ENCODE measurements at regions not wholly inside any gene's neighbourhood (a gene's known extent, or its start where the extent isn't known, plus 50 kb on each side); places are given as distances from the start of the nearest gene placed in this dataset.

DNA sequence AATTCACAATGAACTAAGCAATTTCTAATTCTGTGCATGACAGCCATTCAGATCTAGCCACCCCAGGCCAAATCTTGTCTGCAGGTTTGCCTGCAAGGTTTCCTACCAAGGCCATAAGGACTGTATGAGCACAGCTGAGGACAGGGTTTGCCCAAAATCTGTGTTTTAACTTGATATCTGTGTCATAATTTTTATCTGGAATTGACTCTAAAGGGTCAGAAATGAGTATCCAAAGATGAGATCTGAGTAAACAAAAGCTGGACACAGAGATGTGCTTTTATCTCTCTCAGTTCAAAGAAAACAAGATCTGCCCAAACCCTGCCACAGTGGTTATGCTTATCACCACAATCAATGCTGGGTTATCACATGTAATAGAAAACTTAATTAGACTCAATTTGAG is 154.6 kb upstream of the COL8A1 start:
- Histone ChIP-seq H3K36me3 (ENCODE audit: control insufficient read depth, insufficient read depth, low read length) (no peaks in the 10 kb centered on the region), H3K4me1 (ENCODE audit: control insufficient read depth, insufficient read depth, low read length) (no peaks in the 10 kb centered on the region), H3K9me3 (ENCODE audit: control insufficient read depth, insufficient read depth, low read length) (peaks cover 7% of the 10 kb centered on the region), H3K27ac (ENCODE audit: low read length) (no peak overlapping the region), H3K27me3 (ENCODE audit: control insufficient read depth, insufficient read depth, low read length) (no peaks in the 10 kb centered on the region), H3K4me3 (ENCODE audit: low read length) (no peak overlapping the region)
- H3K4me1 Mint-ChIP-seq, result no peaks in the 10 kb centered on the region
- H3K27ac Mint-ChIP-seq, result no peak overlapping the region
- ATAC-seq (no peak), DNase-seq (no peak)
- peaks cover 8% of the 10 kb centered on the region for H3K36me3 Mint-ChIP-seq
- H3K4me3 Mint-ChIP-seq, result no peak overlapping the region
- H3K9me3 Mint-ChIP-seq, result peaks cover 9 to 10% of the 10 kb centered on the region in 2 donors
- no peaks in the 10 kb centered on the region for H3K27me3 Mint-ChIP-seq (ENCODE audit: low read depth in 2 of 2)
- TF ChIP-seq, protein P1, sequence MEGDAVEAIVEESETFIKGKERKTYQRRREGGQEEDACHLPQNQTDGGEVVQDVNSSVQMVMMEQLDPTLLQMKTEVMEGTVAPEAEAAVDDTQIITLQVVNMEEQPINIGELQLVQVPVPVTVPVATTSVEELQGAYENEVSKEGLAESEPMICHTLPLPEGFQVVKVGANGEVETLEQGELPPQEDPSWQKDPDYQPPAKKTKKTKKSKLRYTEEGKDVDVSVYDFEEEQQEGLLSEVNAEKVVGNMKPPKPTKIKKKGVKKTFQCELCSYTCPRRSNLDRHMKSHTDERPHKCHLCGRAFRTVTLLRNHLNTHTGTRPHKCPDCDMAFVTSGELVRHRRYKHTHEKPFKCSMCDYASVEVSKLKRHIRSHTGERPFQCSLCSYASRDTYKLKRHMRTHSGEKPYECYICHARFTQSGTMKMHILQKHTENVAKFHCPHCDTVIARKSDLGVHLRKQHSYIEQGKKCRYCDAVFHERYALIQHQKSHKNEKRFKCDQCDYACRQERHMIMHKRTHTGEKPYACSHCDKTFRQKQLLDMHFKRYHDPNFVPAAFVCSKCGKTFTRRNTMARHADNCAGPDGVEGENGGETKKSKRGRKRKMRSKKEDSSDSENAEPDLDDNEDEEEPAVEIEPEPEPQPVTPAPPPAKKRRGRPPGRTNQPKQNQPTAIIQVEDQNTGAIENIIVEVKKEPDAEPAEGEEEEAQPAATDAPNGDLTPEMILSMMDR (IDR thresholded peaks at IDR 0.05), result no peak
- intact Hi-C loops (cut with micrococcal nuclease), result no loop called here

DNA sequence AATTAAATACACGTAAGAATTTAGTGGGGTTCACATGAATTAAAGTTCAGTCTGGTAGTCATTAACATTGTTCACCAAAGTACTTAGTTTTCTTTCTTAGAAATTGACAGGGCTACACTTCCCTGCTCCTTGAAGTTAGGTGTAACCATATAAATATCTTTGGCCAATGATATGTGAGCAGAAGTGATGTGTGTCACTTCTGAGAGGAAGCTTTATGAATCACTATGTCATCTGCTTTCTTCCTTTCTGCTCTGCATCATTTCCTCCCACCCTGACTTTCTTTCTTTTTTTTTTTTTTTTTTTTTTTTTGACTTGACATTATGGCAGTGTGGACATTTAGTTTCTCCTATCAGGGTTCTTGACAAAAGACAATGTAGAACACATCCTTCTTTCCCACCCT is 156.2 kb upstream of the COL8A1 start:
- H3K9me3 ChIP-seq (ENCODE audit: control insufficient read depth, insufficient read depth, low read length), result peaks cover 11% of the 10 kb centered on the region
- ATAC-seq (no peak), DNase-seq (no peak)
- Mint-ChIP-seq H3K27ac (no peak overlapping the region), H3K4me3 (no peak overlapping the region), H3K27me3 (ENCODE audit: low read depth in 2 of 2) (no peaks in the 10 kb centered on the region), H3K9me3 (peaks cover 0 to 3% of the 10 kb centered on the region in 2 donors), H3K4me1 (no peaks in the 10 kb centered on the region), H3K36me3 (no peaks in the 10 kb centered on the region)
- no peak overlapping the region for H3K27ac ChIP-seq (ENCODE audit: low read length)
- no peaks in the 10 kb centered on the region for H3K4me1 ChIP-seq (ENCODE audit: control insufficient read depth, insufficient read depth, low read length)
- WGBS (ENCODE audit: insufficient coverage), result 100% methylated on average over 1 of the region's 1 CpG
- H3K27me3 ChIP-seq (ENCODE audit: control insufficient read depth, insufficient read depth, low read length), result no peaks in the 10 kb centered on the region
- intact Hi-C loops (cut with micrococcal nuclease), result no loop called here
- no peak overlapping the region for H3K4me3 ChIP-seq (ENCODE audit: low read length)
- TF ChIP-seq, protein P1 (IDR thresholded peaks at IDR 0.05), result no peak
- no peaks in the 10 kb centered on the region for H3K36me3 ChIP-seq (ENCODE audit: control insufficient read depth, insufficient read depth, low read length)

DNA sequence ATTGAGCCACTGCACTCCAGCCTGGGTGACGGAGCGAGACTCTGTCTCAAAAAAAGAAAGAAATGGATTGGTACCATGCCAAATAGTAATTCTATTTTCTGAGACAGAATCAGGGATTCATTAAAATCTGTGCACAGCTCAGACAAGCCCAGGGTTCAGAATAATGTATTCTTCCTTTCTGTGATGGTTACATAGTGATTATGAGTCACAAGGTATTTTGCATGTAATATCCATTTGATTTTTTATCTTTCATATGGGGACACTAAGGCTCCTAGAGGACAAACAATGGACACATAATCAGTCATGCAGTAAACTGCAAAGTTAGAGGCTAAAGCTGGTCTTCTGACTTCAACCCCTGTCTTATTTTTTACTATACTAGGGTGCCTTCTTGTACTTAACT is 156.8 kb upstream of the COL8A1 start:
- no peaks in the 10 kb centered on the region for H3K4me1 Mint-ChIP-seq
- H3K9me3 Mint-ChIP-seq, result peaks cover 0 to 4% of the 10 kb centered on the region in 2 donors
- Histone ChIP-seq H3K36me3 (ENCODE audit: control insufficient read depth, insufficient read depth, low read length) (no peaks in the 10 kb centered on the region), H3K4me1 (ENCODE audit: control insufficient read depth, insufficient read depth, low read length) (no peaks in the 10 kb centered on the region), H3K27me3 (ENCODE audit: control insufficient read depth, insufficient read depth, low read length) (no peaks in the 10 kb centered on the region), H3K27ac (ENCODE audit: low read length) (no peak overlapping the region), H3K4me3 (ENCODE audit: low read length) (no peak overlapping the region), H3K9me3 (ENCODE audit: control insufficient read depth, insufficient read depth, low read length) (peaks cover 7% of the 10 kb centered on the region)
- TF ChIP-seq, protein P1 (IDR thresholded peaks at IDR 0.05), result no peak
- ATAC-seq, result no peak
- no peak overlapping the region for H3K4me3 Mint-ChIP-seq
- intact Hi-C loops (cut with micrococcal nuclease), result no loop called here
- 92% methylated on average over 2 of the region's 2 CpGs for WGBS (ENCODE audit: insufficient coverage)
- DNase-seq, result no peak
- H3K27ac Mint-ChIP-seq, result no peak overlapping the region
- H3K36me3 Mint-ChIP-seq, result no peaks in the 10 kb centered on the region
- no peaks in the 10 kb centered on the region for H3K27me3 Mint-ChIP-seq (ENCODE audit: low read depth in 2 of 2)

DNA sequence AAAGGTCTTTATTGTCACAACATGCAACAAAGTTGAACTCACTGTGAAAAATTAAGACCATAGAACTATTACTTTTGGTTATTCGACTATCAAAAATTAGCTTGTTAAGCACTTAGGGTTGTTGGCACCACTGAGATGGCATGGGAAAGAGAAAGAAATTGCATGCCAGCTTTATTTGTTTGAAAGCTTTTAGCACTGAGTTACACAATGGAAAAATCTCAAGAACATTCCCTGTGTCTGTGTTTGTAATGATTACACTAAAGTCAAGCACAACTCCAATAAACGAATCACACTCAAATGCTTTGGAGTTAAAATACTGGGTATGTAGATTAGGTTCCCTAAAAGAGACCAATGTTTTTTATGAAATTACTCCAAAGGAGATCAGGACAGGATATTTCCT is 158.6 kb upstream of the COL8A1 start:
- H3K27me3 Mint-ChIP-seq (ENCODE audit: low read depth in 2 of 2), result no peaks in the 10 kb centered on the region
- no peaks in the 10 kb centered on the region for H3K36me3 ChIP-seq (ENCODE audit: control insufficient read depth, insufficient read depth, low read length)
- H3K4me3 Mint-ChIP-seq, result no peak overlapping the region
- H3K4me1 Mint-ChIP-seq, result no peaks in the 10 kb centered on the region
- no peak for DNase-seq
- no peaks in the 10 kb centered on the region for H3K27me3 ChIP-seq (ENCODE audit: control insufficient read depth, insufficient read depth, low read length)
- H3K9me3 Mint-ChIP-seq, result peaks cover 0 to 5% of the 10 kb centered on the region in 2 donors
- H3K27ac ChIP-seq (ENCODE audit: low read length), result no peak overlapping the region
- no peak for ATAC-seq
- H3K4me3 ChIP-seq (ENCODE audit: low read length), result no peak overlapping the region
- no peaks in the 10 kb centered on the region for H3K36me3 Mint-ChIP-seq
- WGBS (ENCODE audit: insufficient coverage), result 92% methylated on average over 1 of the region's 2 CpGs
- H3K9me3 ChIP-seq (ENCODE audit: control insufficient read depth, insufficient read depth, low read length), result peaks cover 5% of the 10 kb centered on the region
- TF ChIP-seq, protein P1 (IDR thresholded peaks at IDR 0.05), result no peak
- no peaks in the 10 kb centered on the region for H3K4me1 ChIP-seq (ENCODE audit: control insufficient read depth, insufficient read depth, low read length)
- H3K27ac Mint-ChIP-seq, result no peak overlapping the region
- intact Hi-C loops (cut with micrococcal nuclease), result no loop called here

Data from natural killer cell (primary cell).